ENCODE measurements at regions not wholly inside any gene's neighbourhood (a gene's known extent, or its start where the extent isn't known, plus 50 kb on each side); places are given as distances from the start of the nearest gene placed in this dataset.

DNA sequence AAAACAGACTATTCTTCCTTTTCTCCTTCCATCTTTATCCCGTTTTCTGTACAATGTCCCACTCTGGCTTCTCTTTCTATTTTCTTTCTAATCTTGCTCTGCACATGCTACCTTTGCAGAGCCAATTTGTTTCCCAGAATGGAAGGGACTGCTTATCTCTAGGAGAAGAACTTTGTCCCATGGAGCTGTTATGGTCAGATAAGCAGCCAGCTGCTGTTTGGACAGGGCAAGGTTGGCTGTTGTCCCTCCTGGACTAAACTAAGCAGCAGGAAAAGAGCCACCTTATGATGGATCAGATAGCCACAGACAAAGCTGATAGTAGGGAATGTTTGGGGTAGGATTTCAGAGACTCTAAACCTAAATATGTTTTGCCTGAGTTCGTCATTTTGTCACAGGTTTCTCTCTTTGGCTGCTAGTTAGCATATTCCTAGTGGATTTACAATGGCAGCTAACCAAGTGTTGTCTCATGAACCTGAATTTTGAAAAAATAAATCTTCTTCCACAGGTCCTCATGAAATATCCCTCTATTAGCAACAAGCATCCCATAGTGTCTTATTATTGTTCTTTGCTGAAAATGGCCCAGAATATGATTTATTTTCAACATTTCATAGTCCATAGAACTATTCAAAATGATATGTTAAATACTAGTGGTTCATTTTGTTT lies 262.8 kb downstream of the SLC16A7 start:
- Histone ChIP-seq H3K36me3 (no peaks in the 10 kb centered on the region), H3K27ac (no peak overlapping the region), H3K4me3 (ENCODE audit: low read depth, low read length) (no peak overlapping the region), H3K9me3 (ENCODE audit: severe bottlenecking) (no peaks in the 10 kb centered on the region), H3K27me3 (ENCODE audit: insufficient read depth, low read depth, severe bottlenecking) (no peaks in the 10 kb centered on the region)
- DNase-seq, result no peak
- TF ChIP-seq, protein P1, sequence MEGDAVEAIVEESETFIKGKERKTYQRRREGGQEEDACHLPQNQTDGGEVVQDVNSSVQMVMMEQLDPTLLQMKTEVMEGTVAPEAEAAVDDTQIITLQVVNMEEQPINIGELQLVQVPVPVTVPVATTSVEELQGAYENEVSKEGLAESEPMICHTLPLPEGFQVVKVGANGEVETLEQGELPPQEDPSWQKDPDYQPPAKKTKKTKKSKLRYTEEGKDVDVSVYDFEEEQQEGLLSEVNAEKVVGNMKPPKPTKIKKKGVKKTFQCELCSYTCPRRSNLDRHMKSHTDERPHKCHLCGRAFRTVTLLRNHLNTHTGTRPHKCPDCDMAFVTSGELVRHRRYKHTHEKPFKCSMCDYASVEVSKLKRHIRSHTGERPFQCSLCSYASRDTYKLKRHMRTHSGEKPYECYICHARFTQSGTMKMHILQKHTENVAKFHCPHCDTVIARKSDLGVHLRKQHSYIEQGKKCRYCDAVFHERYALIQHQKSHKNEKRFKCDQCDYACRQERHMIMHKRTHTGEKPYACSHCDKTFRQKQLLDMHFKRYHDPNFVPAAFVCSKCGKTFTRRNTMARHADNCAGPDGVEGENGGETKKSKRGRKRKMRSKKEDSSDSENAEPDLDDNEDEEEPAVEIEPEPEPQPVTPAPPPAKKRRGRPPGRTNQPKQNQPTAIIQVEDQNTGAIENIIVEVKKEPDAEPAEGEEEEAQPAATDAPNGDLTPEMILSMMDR (IDR thresholded peaks at IDR 0.05; ENCODE audit: low read depth, low read length), result no peak

DNA sequence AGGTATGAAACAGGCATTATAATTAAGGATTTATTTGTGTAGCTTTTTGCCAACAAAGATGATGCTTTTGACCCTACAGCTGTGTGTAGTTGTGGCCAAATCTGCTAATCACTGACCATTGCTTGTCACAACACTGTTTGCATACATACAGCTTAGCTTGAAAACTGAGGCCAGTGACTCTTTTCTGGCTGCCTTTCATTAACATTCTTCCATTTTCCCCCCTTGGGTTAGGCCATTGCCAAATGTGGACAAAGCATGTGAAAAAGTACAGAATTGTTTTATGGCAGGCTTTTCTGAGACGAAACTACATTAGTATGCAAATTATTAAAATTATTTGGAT lies 263.3 kb downstream of the SLC16A7 start:
- DNase-seq, result no peak
- TF ChIP-seq, protein P1 (IDR thresholded peaks at IDR 0.05; ENCODE audit: low read depth, low read length), result no peak
- Histone ChIP-seq H3K36me3 (no peaks in the 10 kb centered on the region), H3K27ac (no peak overlapping the region), H3K9me3 (ENCODE audit: severe bottlenecking) (no peaks in the 10 kb centered on the region), H3K4me3 (ENCODE audit: low read depth, low read length) (no peak overlapping the region), H3K27me3 (ENCODE audit: insufficient read depth, low read depth, severe bottlenecking) (no peaks in the 10 kb centered on the region)

DNA sequence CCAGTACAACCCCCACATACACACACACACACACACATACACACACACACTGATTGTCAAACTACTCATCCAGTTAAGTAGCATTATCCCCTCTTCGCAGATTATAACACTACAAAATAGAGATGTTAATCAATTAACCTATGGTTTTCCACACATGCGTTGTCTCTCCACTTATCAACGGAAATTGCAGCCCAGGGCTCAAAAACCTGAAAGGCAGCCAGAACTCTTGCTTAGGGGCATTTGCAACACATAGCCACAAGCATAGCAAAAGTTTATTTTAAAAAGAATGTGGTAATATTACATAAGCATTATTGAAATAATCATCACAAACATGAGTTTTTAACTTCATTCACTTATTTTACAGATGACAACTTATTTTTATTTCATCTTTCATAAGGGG lies 265.8 kb downstream of the SLC16A7 start:
- DNase-seq, result peak; percentile 24
- Histone ChIP-seq H3K27ac (no peak overlapping the region), H3K9me3 (ENCODE audit: severe bottlenecking) (no peaks in the 10 kb centered on the region), H3K36me3 (no peaks in the 10 kb centered on the region), H3K4me3 (ENCODE audit: low read depth, low read length) (no peak overlapping the region), H3K27me3 (ENCODE audit: insufficient read depth, low read depth, severe bottlenecking) (no peaks in the 10 kb centered on the region)
- TF ChIP-seq, protein P1 (IDR thresholded peaks at IDR 0.05; ENCODE audit: low read depth, low read length), result no peak

DNA sequence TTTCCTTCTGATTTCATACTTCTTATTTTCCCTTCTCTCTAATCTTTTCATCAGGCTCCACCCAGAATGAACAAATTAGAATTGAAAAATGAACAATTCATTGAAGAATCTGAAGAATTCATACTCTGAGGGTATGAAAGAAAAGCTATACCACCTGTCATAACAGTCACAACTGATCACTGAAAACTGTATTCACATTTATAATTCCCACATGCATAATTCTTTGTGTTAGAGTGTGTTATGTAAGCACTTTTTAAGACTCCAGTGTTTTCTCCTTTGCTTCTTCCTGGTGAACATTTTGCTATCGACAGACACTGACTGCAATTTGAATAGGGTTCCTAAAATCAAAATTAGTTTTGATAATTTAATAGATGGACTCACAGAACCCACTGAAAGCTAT lies 271.2 kb downstream of the SLC16A7 start:
- no peak for DNase-seq
- TF ChIP-seq, protein P1 (IDR thresholded peaks at IDR 0.05; ENCODE audit: low read depth, low read length), result no peak
- no peaks in the 10 kb centered on the region for H3K27me3 ChIP-seq (ENCODE audit: insufficient read depth, low read depth, severe bottlenecking)
- no peaks in the 10 kb centered on the region for H3K9me3 ChIP-seq (ENCODE audit: severe bottlenecking)
- no peaks in the 10 kb centered on the region for H3K36me3 ChIP-seq
- H3K4me3 ChIP-seq (ENCODE audit: low read depth, low read length), result no peak overlapping the region
- H3K27ac ChIP-seq, result no peak overlapping the region

DNA sequence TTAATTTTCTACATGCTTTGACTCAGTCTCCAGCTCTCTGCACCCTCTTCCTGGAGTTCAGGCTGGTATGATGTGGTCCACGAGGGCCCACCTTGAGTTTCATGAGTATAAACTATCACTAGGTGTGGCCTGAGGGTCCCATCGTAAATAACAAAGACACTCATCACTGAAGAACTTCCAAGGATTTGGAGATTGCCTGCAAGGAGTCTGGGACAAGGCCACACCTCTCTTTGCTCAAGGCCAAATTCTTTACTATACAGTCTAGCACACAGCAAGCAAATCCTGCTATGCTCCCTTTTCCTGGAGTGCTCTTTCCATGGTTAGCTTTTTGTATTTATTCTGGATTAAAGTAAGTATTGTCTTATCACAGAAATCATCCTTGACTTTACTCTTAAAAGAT lies 271.9 kb downstream of the SLC16A7 start:
- no peaks in the 10 kb centered on the region for H3K9me3 ChIP-seq (ENCODE audit: severe bottlenecking)
- H3K27ac ChIP-seq, result no peak overlapping the region
- H3K36me3 ChIP-seq, result no peaks in the 10 kb centered on the region
- no peaks in the 10 kb centered on the region for H3K27me3 ChIP-seq (ENCODE audit: insufficient read depth, low read depth, severe bottlenecking)
- no peak overlapping the region for H3K4me3 ChIP-seq (ENCODE audit: low read depth, low read length)
- TF ChIP-seq, protein P1 (IDR thresholded peaks at IDR 0.05; ENCODE audit: low read depth, low read length), result no peak
- no peak for DNase-seq

DNA sequence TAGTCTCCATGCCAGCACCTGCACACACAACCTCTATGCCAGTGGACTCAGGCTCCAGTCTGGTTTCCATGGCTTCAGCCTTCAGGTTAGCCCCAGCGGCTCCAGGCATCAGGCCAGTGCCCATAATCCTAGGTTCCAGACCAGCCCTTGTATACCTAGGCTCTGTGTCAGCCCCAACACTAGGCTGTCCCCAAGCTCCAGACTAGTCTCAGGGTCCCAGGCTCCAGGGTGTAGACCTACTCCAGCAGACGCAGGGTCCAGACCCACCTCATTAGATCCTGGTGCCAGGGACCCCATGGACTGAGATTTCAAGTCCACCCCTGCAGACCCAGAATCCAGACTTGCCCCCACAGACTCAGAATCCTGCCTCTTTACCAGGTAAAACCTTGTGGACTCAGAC lies 275.9 kb downstream of the SLC16A7 start:
- Histone ChIP-seq H3K27me3 (ENCODE audit: insufficient read depth, low read depth, severe bottlenecking) (no peaks in the 10 kb centered on the region), H3K4me3 (ENCODE audit: low read depth, low read length) (no peak overlapping the region), H3K27ac (no peak overlapping the region), H3K36me3 (no peaks in the 10 kb centered on the region), H3K9me3 (ENCODE audit: severe bottlenecking) (no peaks in the 10 kb centered on the region)
- no peak for DNase-seq
- TF ChIP-seq, protein P1 (IDR thresholded peaks at IDR 0.05; ENCODE audit: low read depth, low read length), result no peak

Data from WERI-Rb-1 (cell line).